Mesendoderm (in vitro differentiated cells): ENCODE measurements at regions not wholly inside any gene's neighbourhood (a gene's known extent, or its start where the extent isn't known, plus 50 kb on each side); places are given as distances from the start of the nearest gene placed in this dataset.
A peak's percentile ranks its signal among the peaks of the same experiment; 100 is the strongest.
"Not testable (repeated sequence)": the region's sequence is repeated elsewhere in the genome, so short reads cannot be mapped to it uniquely, and the experiment has no call there.

Source experiments
- DNase-seq: peaks from one replicate; pipeline ENCODE4 v3.0.0; 2013
- H2AK5ac ChIP-seq: 2 replicates; pipeline ENCODE4 v1.6.1; 2013; ENCODE audit warnings: low read length, inconsistent platforms
- H2BK120ac ChIP-seq: 2 replicates; pipeline ENCODE4 v1.6.1; 2013; ENCODE audit warnings: low read depth, mild to moderate bottlenecking, low read length, moderate library complexity, mixed read lengths
- H2BK15ac ChIP-seq: replicated peaks from 2 replicates; pipeline ENCODE4 v1.6.1; 2013; ENCODE audit warnings: low read depth, mild to moderate bottlenecking, moderate library complexity
- H2BK5ac ChIP-seq: 2 replicates; pipeline ENCODE4 v1.6.1; 2013; ENCODE audit warnings: low read length, inconsistent platforms
- H3K18ac ChIP-seq: 2 replicates; pipeline ENCODE4 v1.6.1; 2013; ENCODE audit warnings: mild to moderate bottlenecking, low read length, mixed read lengths
- H3K23ac ChIP-seq: one replicate; pipeline ENCODE4 v1.6.1; 2013; ENCODE audit warnings: low read length
- H3K27ac ChIP-seq: 2 replicates; pipeline ENCODE4 v1.5.1; 2013; ENCODE audit warnings: low read depth, mild to moderate bottlenecking, inconsistent platforms, low read length, moderate library complexity
- H3K27me3 ChIP-seq: 2 replicates; pipeline ENCODE4 v1.6.1; 2013; ENCODE audit warnings: low read length, control low read depth, mild to moderate bottlenecking, inconsistent platforms; ENCODE audit not compliant: insufficient read depth, poor library complexity
- H3K36me3 ChIP-seq: 2 replicates; pipeline ENCODE4 v1.6.1; 2013; ENCODE audit warnings: low read length, inconsistent platforms; ENCODE audit not compliant: control insufficient read depth, insufficient read depth
- H3K4ac ChIP-seq: one replicate; pipeline ENCODE4 v1.6.1; 2013; ENCODE audit warnings: low read depth, mild to moderate bottlenecking, low read length, moderate library complexity
- H3K4me1 ChIP-seq: 2 replicates; pipeline ENCODE4 v1.6.1; 2013; ENCODE audit warnings: low read depth, low read length, inconsistent platforms; ENCODE audit not compliant: control insufficient read depth
- H3K4me2 ChIP-seq: 2 replicates; pipeline ENCODE4 v1.6.1; 2013; ENCODE audit warnings: low read length
- H3K4me3 ChIP-seq: 2 replicates; pipeline ENCODE4 v1.5.1; 2013; ENCODE audit warnings: mild to moderate bottlenecking, low read length
- H3K56ac ChIP-seq: one replicate; pipeline ENCODE4 v1.6.1; 2013; ENCODE audit warnings: low read length
- H3K79me1 ChIP-seq: 2 replicates; pipeline ENCODE4 v1.6.1; 2013; ENCODE audit warnings: low read length, inconsistent platforms
- H3K79me2 ChIP-seq: 2 replicates; pipeline ENCODE4 v1.6.1; 2013; ENCODE audit warnings: mild to moderate bottlenecking, low read length; ENCODE audit not compliant: control insufficient read depth, insufficient read depth
- H3K9ac ChIP-seq: 2 replicates; pipeline ENCODE4 v1.6.1; 2013; ENCODE audit warnings: low read length, inconsistent platforms
- H4K5ac ChIP-seq: one replicate; pipeline ENCODE4 v1.6.1; 2013; ENCODE audit warnings: low read length
- H4K8ac ChIP-seq: one replicate; pipeline ENCODE4 v1.6.1; 2013; ENCODE audit warnings: low read depth, mild to moderate bottlenecking, control low read depth, low read length, moderate library complexity
- WGBS: extraction: QIAGEN DNeasy Blood & Tissue Kit; methylation state at CpG from one replicate; pipeline ENCODE4 v1.1.7; 2013; ENCODE audit warnings: low lambda C conversion rate, missing lambda C conversion rate; ENCODE audit not compliant: insufficient coverage; ENCODE audit errors: extremely low coverage; 5-methylcytosine and 5-hydroxymethylcytosine counted together

- DNase-seq, H3K4ac ChIP-seq, H3K27ac ChIP-seq, H3K56ac ChIP-seq, H3K27me3 ChIP-seq, H3K4me2 ChIP-seq, H2BK15ac ChIP-seq, H3K23ac ChIP-seq, H3K79me2 ChIP-seq, H2BK120ac ChIP-seq, H2BK5ac ChIP-seq, H3K36me3 ChIP-seq, H3K4me3 ChIP-seq, H4K8ac ChIP-seq, H3K79me1 ChIP-seq, H3K9ac ChIP-seq, H2AK5ac ChIP-seq, H3K4me1 ChIP-seq, H3K18ac ChIP-seq, H4K5ac ChIP-seq: not testable (repeated sequence)
- no CpG with 5 or more reads among the region's 4 CpGs for WGBS
Observed at GRCh38 chr4:103412646-103413045, 214.5 kb upstream of the CENPE start.

- Histone ChIP-seq H3K9ac (no peak overlapping the region), H3K4me2 (no peak overlapping the region), H3K23ac (no peak overlapping the region), H3K4me3 (no peak overlapping the region), H3K36me3 (no peaks in the 10 kb centered on the region), H4K5ac (no peak overlapping the region), H4K8ac (no peak overlapping the region), H3K27me3 (no peaks in the 10 kb centered on the region), H2BK120ac (no peak overlapping the region), H3K4ac (no peak overlapping the region), H3K79me1 (no peaks in the 10 kb centered on the region), H2BK5ac (no peak overlapping the region), H3K56ac (no peak overlapping the region), H2AK5ac (no peak overlapping the region), H3K4me1 (no peaks in the 10 kb centered on the region), H3K79me2 (no peaks in the 10 kb centered on the region), H2BK15ac (no peak overlapping the region), H3K27ac (no peak overlapping the region), H3K18ac (no peak overlapping the region)
- WGBS, result 100% methylated on average over 1 of the region's 3 CpGs
- DNase-seq, result no peak
Observed at GRCh38 chr4:103410386-103410785, 212.2 kb upstream of the CENPE start.

- Histone ChIP-seq H3K79me2 (no peaks in the 10 kb centered on the region), H3K4me2 (no peak overlapping the region), H3K23ac (no peak overlapping the region), H3K36me3 (no peaks in the 10 kb centered on the region), H4K5ac (no peak overlapping the region), H2AK5ac (no peak overlapping the region), H4K8ac (no peak overlapping the region), H2BK15ac (no peak overlapping the region), H2BK120ac (no peak overlapping the region), H3K9ac (no peak overlapping the region), H3K4me1 (no peaks in the 10 kb centered on the region), H3K27ac (no peak overlapping the region), H3K56ac (no peak overlapping the region), H3K18ac (no peak overlapping the region), H3K4me3 (no peak overlapping the region), H3K79me1 (no peaks in the 10 kb centered on the region), H2BK5ac (no peak overlapping the region), H3K27me3 (no peaks in the 10 kb centered on the region), H3K4ac (no peak overlapping the region)
- DNase-seq, result no peak
Observed at GRCh38 chr4:103405415-103405814, 207.3 kb upstream of the CENPE start.

GRCh38 chr4:103403619-103404018 lies 205.5 kb upstream of the CENPE start:
- no peaks in the 10 kb centered on the region for H3K36me3 ChIP-seq
- no peak overlapping the region for H2BK120ac ChIP-seq
- no peak overlapping the region for H2BK15ac ChIP-seq
- H3K4ac ChIP-seq, result no peak overlapping the region
- no peak overlapping the region for H3K23ac ChIP-seq
- no peak overlapping the region for H3K4me2 ChIP-seq
- no peak overlapping the region for H4K5ac ChIP-seq
- no peaks in the 10 kb centered on the region for H3K79me2 ChIP-seq
- H2AK5ac ChIP-seq, result no peak overlapping the region
- H2BK5ac ChIP-seq, result no peak overlapping the region
- H4K8ac ChIP-seq, result no peak overlapping the region
- H3K9ac ChIP-seq, result no peak overlapping the region
- WGBS, result no CpG with 5 or more reads among the region's 2 CpGs
- no peak overlapping the region for H3K4me3 ChIP-seq
- H3K18ac ChIP-seq, result no peak overlapping the region
- H3K4me1 ChIP-seq, result no peaks in the 10 kb centered on the region
- no peak for DNase-seq
- no peak overlapping the region for H3K56ac ChIP-seq
- H3K27ac ChIP-seq, result no peak overlapping the region
- no peaks in the 10 kb centered on the region for H3K79me1 ChIP-seq
- no peaks in the 10 kb centered on the region for H3K27me3 ChIP-seq

- Histone ChIP-seq H3K56ac (no peak overlapping the region), H3K4me3 (no peak overlapping the region), H4K8ac (no peak overlapping the region), H3K23ac (no peak overlapping the region), H2BK5ac (no peak overlapping the region), H3K9ac (no peak overlapping the region), H3K27ac (no peak overlapping the region), H2AK5ac (no peak overlapping the region), H4K5ac (no peak overlapping the region), H2BK15ac (no peak overlapping the region), H3K4me1 (no peaks in the 10 kb centered on the region), H2BK120ac (no peak overlapping the region), H3K36me3 (no peaks in the 10 kb centered on the region), H3K4me2 (no peak overlapping the region), H3K79me2 (no peaks in the 10 kb centered on the region), H3K18ac (no peak overlapping the region), H3K4ac (no peak overlapping the region), H3K79me1 (no peaks in the 10 kb centered on the region), H3K27me3 (no peaks in the 10 kb centered on the region)
- WGBS, result no CpG with 5 or more reads among the region's 2 CpGs
- no peak for DNase-seq
Observed at GRCh38 chr4:103402198-103402597, 204.1 kb upstream of the CENPE start.

- H3K4ac ChIP-seq, result no peak overlapping the region
- H3K4me2 ChIP-seq, result no peak overlapping the region
- H2BK120ac ChIP-seq, result no peak overlapping the region
- H2AK5ac ChIP-seq, result no peak overlapping the region
- no peak overlapping the region for H4K8ac ChIP-seq
- no peak overlapping the region for H3K27ac ChIP-seq
- DNase-seq, result peak; percentile 45
- H3K4me3 ChIP-seq, result no peak overlapping the region
- no peak overlapping the region for H3K9ac ChIP-seq
- WGBS, result no CpG with 5 or more reads among the region's 1 CpG
- no peak overlapping the region for H4K5ac ChIP-seq
- no peak overlapping the region for H3K23ac ChIP-seq
- H3K18ac ChIP-seq, result no peak overlapping the region
- no peaks in the 10 kb centered on the region for H3K79me1 ChIP-seq
- H3K4me1 ChIP-seq, result no peaks in the 10 kb centered on the region
- no peak overlapping the region for H2BK5ac ChIP-seq
- no peaks in the 10 kb centered on the region for H3K79me2 ChIP-seq
- no peaks in the 10 kb centered on the region for H3K36me3 ChIP-seq
- H3K27me3 ChIP-seq, result no peaks in the 10 kb centered on the region
- no peak overlapping the region for H3K56ac ChIP-seq
- H2BK15ac ChIP-seq, result no peak overlapping the region
Observed at GRCh38 chr4:103400405-103400804, 202.3 kb upstream of the CENPE start.
